Right lobe of liver (tissue), 4 donors: ENCODE measurements at regions not wholly inside any gene's neighbourhood (a gene's known extent, or its start where the extent isn't known, plus 50 kb on each side); places are given as distances from the start of the nearest gene placed in this dataset.

ENCODE experiments used
- POLR2A ChIP-seq: fragments of 450-650 bp; IDR thresholded peaks from one replicate; pipeline ENCODE4 v1.6.1; 2017; ENCODE audit warnings: antibody characterized with exemption, mild to moderate bottlenecking
- TF ChIP-seq, protein P1 (sequence below), 4 donors: fragments of 200-600 bp in 3 of 4; fragments of 450-650 bp in 1 of 4; IDR thresholded peaks; one replicate each; pipeline versions ENCODE4 v1.5.1 to v1.8.0; 2016 to 2022; ENCODE audit warnings: antibody characterized with exemption in 4 of 4, mild to moderate bottlenecking in 2 of 4
- donor health status: DM: no; HTN: no; CAD: no.
- donor health status: DM: no; HTN: no; CAD: no.
- donor health status: DM: no; HTN: yes; CAD: no.

DNA sequence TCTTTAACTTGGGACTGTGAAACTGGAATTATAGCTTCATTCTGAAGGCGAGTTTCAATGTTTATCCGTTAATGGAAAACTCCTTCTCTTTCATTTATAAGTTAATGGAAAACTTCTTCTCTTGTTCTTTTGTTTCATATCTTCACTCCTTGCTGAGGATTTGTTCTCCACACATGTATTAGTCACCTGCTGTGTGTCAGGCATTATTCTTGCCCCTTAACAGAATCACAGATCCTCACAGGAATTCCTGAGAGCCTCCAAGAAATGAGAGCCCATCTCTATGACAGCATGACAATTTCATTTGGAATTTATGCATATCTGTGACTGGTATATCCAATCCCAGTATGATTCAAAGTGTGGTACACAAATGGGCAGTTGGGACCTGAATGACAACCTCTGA lies 545.8 kb downstream of the BCL11A start:
- TF ChIP-seq, protein P1, sequence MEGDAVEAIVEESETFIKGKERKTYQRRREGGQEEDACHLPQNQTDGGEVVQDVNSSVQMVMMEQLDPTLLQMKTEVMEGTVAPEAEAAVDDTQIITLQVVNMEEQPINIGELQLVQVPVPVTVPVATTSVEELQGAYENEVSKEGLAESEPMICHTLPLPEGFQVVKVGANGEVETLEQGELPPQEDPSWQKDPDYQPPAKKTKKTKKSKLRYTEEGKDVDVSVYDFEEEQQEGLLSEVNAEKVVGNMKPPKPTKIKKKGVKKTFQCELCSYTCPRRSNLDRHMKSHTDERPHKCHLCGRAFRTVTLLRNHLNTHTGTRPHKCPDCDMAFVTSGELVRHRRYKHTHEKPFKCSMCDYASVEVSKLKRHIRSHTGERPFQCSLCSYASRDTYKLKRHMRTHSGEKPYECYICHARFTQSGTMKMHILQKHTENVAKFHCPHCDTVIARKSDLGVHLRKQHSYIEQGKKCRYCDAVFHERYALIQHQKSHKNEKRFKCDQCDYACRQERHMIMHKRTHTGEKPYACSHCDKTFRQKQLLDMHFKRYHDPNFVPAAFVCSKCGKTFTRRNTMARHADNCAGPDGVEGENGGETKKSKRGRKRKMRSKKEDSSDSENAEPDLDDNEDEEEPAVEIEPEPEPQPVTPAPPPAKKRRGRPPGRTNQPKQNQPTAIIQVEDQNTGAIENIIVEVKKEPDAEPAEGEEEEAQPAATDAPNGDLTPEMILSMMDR (IDR thresholded peaks at IDR 0.05): no peak
- TF ChIP-seq POLR2A: no peak
